ENCODE measurements at regions not wholly inside any gene's neighbourhood (a gene's known extent, or its start where the extent isn't known, plus 50 kb on each side); places are given as distances from the start of the nearest gene placed in this dataset.

DNA sequence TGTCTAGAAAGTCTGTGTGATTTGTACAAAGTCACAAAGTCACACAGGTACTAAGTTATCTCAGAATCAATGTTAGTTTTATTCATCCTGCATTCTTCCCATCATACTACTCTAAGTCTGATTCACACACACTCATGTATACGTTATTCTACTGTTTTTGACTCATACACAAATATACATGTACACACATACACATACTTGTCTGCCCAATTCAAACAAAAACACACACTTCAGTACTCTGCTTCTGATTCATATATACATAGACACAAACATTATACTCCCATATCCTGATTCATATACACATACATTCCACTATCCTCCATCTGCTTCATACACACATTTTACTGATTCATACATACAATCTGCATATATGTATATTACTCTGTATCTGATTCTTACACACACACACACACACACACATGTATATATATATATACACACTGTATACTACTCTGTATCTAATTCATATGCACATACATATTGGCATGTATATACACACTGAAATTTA, 69.3 kb downstream of the KLF12 start:
- TF ChIP-seq RAD21 (conservative IDR thresholded peaks at IDR 0.05) (no peak), EZH2 (IDR thresholded peaks at IDR 0.05; ENCODE audit: borderline replicate concordance, insufficient read depth, low read length, poor library complexity, severe bottlenecking) (no peak), POLR2AphosphoS5 (IDR thresholded peaks at IDR 0.05) (no peak), TAF1 (IDR thresholded peaks at IDR 0.05; ENCODE audit: low read depth) (no peak), MXI1 (conservative IDR thresholded peaks at IDR 0.05; ENCODE audit: poor library complexity, severe bottlenecking) (no peak), SMC3 (conservative IDR thresholded peaks at IDR 0.05; ENCODE audit: poor library complexity) (no peak)
- TF ChIP-seq, protein P1, sequence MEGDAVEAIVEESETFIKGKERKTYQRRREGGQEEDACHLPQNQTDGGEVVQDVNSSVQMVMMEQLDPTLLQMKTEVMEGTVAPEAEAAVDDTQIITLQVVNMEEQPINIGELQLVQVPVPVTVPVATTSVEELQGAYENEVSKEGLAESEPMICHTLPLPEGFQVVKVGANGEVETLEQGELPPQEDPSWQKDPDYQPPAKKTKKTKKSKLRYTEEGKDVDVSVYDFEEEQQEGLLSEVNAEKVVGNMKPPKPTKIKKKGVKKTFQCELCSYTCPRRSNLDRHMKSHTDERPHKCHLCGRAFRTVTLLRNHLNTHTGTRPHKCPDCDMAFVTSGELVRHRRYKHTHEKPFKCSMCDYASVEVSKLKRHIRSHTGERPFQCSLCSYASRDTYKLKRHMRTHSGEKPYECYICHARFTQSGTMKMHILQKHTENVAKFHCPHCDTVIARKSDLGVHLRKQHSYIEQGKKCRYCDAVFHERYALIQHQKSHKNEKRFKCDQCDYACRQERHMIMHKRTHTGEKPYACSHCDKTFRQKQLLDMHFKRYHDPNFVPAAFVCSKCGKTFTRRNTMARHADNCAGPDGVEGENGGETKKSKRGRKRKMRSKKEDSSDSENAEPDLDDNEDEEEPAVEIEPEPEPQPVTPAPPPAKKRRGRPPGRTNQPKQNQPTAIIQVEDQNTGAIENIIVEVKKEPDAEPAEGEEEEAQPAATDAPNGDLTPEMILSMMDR (IDR thresholded peaks at IDR 0.05; ENCODE audit: poor library complexity, severe bottlenecking), result no peak
- TF ChIP-seq, protein P2, sequence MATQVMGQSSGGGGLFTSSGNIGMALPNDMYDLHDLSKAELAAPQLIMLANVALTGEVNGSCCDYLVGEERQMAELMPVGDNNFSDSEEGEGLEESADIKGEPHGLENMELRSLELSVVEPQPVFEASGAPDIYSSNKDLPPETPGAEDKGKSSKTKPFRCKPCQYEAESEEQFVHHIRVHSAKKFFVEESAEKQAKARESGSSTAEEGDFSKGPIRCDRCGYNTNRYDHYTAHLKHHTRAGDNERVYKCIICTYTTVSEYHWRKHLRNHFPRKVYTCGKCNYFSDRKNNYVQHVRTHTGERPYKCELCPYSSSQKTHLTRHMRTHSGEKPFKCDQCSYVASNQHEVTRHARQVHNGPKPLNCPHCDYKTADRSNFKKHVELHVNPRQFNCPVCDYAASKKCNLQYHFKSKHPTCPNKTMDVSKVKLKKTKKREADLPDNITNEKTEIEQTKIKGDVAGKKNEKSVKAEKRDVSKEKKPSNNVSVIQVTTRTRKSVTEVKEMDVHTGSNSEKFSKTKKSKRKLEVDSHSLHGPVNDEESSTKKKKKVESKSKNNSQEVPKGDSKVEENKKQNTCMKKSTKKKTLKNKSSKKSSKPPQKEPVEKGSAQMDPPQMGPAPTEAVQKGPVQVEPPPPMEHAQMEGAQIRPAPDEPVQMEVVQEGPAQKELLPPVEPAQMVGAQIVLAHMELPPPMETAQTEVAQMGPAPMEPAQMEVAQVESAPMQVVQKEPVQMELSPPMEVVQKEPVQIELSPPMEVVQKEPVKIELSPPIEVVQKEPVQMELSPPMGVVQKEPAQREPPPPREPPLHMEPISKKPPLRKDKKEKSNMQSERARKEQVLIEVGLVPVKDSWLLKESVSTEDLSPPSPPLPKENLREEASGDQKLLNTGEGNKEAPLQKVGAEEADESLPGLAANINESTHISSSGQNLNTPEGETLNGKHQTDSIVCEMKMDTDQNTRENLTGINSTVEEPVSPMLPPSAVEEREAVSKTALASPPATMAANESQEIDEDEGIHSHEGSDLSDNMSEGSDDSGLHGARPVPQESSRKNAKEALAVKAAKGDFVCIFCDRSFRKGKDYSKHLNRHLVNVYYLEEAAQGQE (IDR thresholded peaks at IDR 0.05; ENCODE audit: borderline replicate concordance), result no peak

Measured in neural cell (in vitro differentiated cells).